ENCODE measurements at regions not wholly inside any gene's neighbourhood (a gene's known extent, or its start where the extent isn't known, plus 50 kb on each side); places are given as distances from the start of the nearest gene placed in this dataset.

DNA sequence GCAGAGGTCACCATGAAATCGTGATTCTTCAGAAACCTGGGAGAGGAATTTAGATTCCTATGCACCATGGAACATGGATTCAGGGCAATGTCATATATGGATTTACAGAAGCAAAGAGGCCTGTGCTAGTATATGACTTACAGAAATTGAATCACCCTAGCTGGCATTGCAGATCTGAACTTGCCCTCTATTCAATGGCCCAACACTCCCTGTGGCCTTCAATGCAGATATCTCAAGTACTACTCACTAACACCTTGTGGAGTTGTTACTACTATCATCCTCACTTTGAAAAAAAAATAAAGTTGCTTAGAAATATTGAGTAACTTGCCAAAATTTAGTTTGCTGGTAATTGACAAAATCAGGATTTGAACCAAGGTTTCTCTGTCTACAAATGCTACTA lies 305.4 kb upstream of the SLITRK1 start:
- H3K79me2 ChIP-seq (ENCODE audit: low read length) = no peaks in the 10 kb centered on the region
- DNase-seq (no peak), ATAC-seq (no peak)
- ChIA-PET POLR2A (ENCODE audit: unreplicated experiment) (no interaction called here), CTCF (no interaction called here)
- no peak overlapping the region for H3K4me3 ChIP-seq (ENCODE audit: low read length)
- H3K9me2 ChIP-seq (replicated peaks; ENCODE audit: low read length) = no peaks in the 10 kb centered on the region
- H3K36me3 ChIP-seq (ENCODE audit: low read depth, low read length) = no peaks in the 10 kb centered on the region
- no peaks in the 10 kb centered on the region for H3K4me1 ChIP-seq (ENCODE audit: insufficient read depth, low read length)
- no peaks in the 10 kb centered on the region for H3K27me3 ChIP-seq (ENCODE audit: low read length)
- no peak overlapping the region for H3K9ac ChIP-seq (ENCODE audit: low read length)
- no peaks in the 10 kb centered on the region for H3F3A ChIP-seq (ENCODE audit: low read length, unreplicated experiment)
- no peaks in the 10 kb centered on the region for H3K9me3 ChIP-seq (ENCODE audit: low read length)
- no peak overlapping the region for H3K4me2 ChIP-seq (ENCODE audit: low read length)
- no TSS peak for BruUV-seq (replicated peaks)
- H4K20me1 ChIP-seq (ENCODE audit: low read length) = no peaks in the 10 kb centered on the region
- no peak overlapping the region for H3K27ac ChIP-seq (ENCODE audit: low read length)
- intact Hi-C loops (cut with micrococcal nuclease) = no loop called here
- TF ChIP-seq, protein P1, sequence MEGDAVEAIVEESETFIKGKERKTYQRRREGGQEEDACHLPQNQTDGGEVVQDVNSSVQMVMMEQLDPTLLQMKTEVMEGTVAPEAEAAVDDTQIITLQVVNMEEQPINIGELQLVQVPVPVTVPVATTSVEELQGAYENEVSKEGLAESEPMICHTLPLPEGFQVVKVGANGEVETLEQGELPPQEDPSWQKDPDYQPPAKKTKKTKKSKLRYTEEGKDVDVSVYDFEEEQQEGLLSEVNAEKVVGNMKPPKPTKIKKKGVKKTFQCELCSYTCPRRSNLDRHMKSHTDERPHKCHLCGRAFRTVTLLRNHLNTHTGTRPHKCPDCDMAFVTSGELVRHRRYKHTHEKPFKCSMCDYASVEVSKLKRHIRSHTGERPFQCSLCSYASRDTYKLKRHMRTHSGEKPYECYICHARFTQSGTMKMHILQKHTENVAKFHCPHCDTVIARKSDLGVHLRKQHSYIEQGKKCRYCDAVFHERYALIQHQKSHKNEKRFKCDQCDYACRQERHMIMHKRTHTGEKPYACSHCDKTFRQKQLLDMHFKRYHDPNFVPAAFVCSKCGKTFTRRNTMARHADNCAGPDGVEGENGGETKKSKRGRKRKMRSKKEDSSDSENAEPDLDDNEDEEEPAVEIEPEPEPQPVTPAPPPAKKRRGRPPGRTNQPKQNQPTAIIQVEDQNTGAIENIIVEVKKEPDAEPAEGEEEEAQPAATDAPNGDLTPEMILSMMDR (conservative IDR thresholded peaks at IDR 0.05; ENCODE audit: low read depth, low read length) = no peak
- no peak overlapping the region for H2AFZ ChIP-seq (ENCODE audit: low read length)

DNA sequence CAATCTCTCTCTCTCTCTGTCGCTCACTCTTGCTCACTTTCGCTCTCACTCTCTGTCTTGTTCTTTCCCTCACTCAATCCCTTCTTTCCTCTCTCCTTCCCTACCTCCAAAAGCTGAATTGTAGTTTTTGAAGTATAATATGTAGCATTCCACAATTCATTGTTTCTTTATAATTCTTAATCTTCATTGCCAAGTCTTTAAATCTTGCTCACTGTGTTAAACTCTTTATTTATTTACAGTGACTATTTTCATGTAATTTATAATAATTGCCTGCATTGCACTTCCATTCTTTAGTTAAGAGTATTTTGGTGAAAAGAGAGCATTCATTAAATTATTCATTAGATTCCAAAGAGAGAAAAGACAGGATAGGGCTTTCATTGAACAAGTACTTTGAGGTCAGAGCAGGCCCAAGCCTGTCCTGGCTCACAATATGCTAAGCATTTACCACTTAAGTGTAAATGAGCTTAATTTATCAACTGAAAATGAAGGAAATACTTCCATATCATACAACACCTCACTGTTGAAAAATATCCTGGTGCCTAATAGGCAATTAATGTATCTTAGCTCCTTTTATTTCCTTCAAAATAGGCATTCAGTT lies 257.4 kb upstream of the SLITRK1 start:
- Histone ChIP-seq H3K36me3 (ENCODE audit: low read depth, low read length) (no peaks in the 10 kb centered on the region), H3K4me2 (ENCODE audit: low read length) (no peak overlapping the region), H3F3A (ENCODE audit: low read length, unreplicated experiment) (no peaks in the 10 kb centered on the region), H3K4me1 (ENCODE audit: insufficient read depth, low read length) (no peaks in the 10 kb centered on the region), H3K9me3 (ENCODE audit: low read length) (no peaks in the 10 kb centered on the region), H2AFZ (ENCODE audit: low read length) (no peak overlapping the region), H3K27me3 (ENCODE audit: low read length) (no peaks in the 10 kb centered on the region), H3K79me2 (ENCODE audit: low read length) (no peaks in the 10 kb centered on the region), H4K20me1 (ENCODE audit: low read length) (no peaks in the 10 kb centered on the region), H3K4me3 (ENCODE audit: low read length) (no peak overlapping the region), H3K9me2 (replicated peaks; ENCODE audit: low read length) (no peaks in the 10 kb centered on the region), H3K9ac (ENCODE audit: low read length) (no peak overlapping the region), H3K27ac (ENCODE audit: low read length) (no peak overlapping the region)
- CTCF ChIA-PET = no interaction called here
- TF ChIP-seq EZH2phosphoT487 (IDR thresholded peaks at IDR 0.05; ENCODE audit: borderline replicate concordance, low read length) (no peak), EZH2 (IDR thresholded peaks at IDR 0.05; ENCODE audit: low read length, unreplicated experiment) (no peak)
- TF ChIP-seq, protein P1 (conservative IDR thresholded peaks at IDR 0.05; ENCODE audit: low read depth, low read length) = no peak
- DNase-seq (no peak), ATAC-seq (no peak)
- intact Hi-C loops (cut with micrococcal nuclease) = no loop called here
- BruUV-seq (replicated peaks) = no TSS peak
- POLR2A ChIA-PET (ENCODE audit: unreplicated experiment) = no interaction called here

DNA sequence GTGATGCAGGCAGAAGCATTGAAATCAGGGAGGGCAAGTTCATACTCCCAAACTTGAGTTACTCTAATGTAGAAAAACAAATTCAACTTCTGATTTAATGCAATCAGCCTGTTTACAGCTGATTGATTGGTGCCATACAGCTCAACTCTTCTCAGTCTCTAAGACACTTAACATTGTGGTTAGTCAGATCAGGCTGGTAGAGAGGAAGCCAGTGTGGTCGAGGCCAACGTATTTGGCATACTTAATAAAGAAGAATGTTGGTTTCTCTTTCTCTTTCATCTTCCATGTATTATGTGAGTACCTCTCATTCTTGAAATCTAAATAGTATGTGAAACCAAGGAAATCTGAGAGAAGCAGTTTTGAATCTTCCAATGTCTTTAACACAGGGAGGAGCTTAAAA lies 255.0 kb upstream of the SLITRK1 start:
- H3K79me2 ChIP-seq (ENCODE audit: low read length) = no peaks in the 10 kb centered on the region
- ATAC-seq (no peak), DNase-seq (no peak)
- no peaks in the 10 kb centered on the region for H3K36me3 ChIP-seq (ENCODE audit: low read depth, low read length)
- H3K9me3 ChIP-seq (ENCODE audit: low read length) = no peaks in the 10 kb centered on the region
- no peak overlapping the region for H3K4me2 ChIP-seq (ENCODE audit: low read length)
- H2AFZ ChIP-seq (ENCODE audit: low read length) = no peak overlapping the region
- H3K4me3 ChIP-seq (ENCODE audit: low read length) = no peak overlapping the region
- H3K27ac ChIP-seq (ENCODE audit: low read length) = no peak overlapping the region
- intact Hi-C loops (cut with micrococcal nuclease) = no loop called here
- TF ChIP-seq, protein P1 (conservative IDR thresholded peaks at IDR 0.05; ENCODE audit: low read depth, low read length) = no peak
- TF ChIP-seq EZH2phosphoT487 (IDR thresholded peaks at IDR 0.05; ENCODE audit: borderline replicate concordance, low read length) = no peak
- no peak for TF ChIP-seq EZH2 (IDR thresholded peaks at IDR 0.05; ENCODE audit: low read length, unreplicated experiment)
- no peaks in the 10 kb centered on the region for H4K20me1 ChIP-seq (ENCODE audit: low read length)
- no peaks in the 10 kb centered on the region for H3K9me2 ChIP-seq (replicated peaks; ENCODE audit: low read length)
- CTCF ChIA-PET = no interaction called here
- no peaks in the 10 kb centered on the region for H3K27me3 ChIP-seq (ENCODE audit: low read length)
- H3K9ac ChIP-seq (ENCODE audit: low read length) = no peak overlapping the region
- H3K4me1 ChIP-seq (ENCODE audit: insufficient read depth, low read length) = no peaks in the 10 kb centered on the region
- POLR2A ChIA-PET (ENCODE audit: unreplicated experiment) = no interaction called here
- BruUV-seq (replicated peaks) = no TSS peak
- no peaks in the 10 kb centered on the region for H3F3A ChIP-seq (ENCODE audit: low read length, unreplicated experiment)
